Astrocyte (in vitro differentiated cells and primary cell): ENCODE measurements at regions not wholly inside any gene's neighbourhood (a gene's known extent, or its start where the extent isn't known, plus 50 kb on each side); places are given as distances from the start of the nearest gene placed in this dataset.
A peak's percentile ranks its signal among the peaks of the same experiment; 100 is the strongest.

Experiments used
- DNase-seq: peaks from one replicate; pipeline ENCODE4 v3.0.0-alpha.2; 2010; ENCODE audit warnings: low read depth
- FAIRE-seq: peaks from 2 replicates; lab custom pipeline; 2011; peaks lifted over from hg19 to GRCh38; lab: Jason Lieb, UNC
- H2AFZ ChIP-seq: 2 replicates; pipeline ENCODE4 v1.6.0; 2012; ENCODE audit warnings: low read depth, low read length, inconsistent platforms
- H3K27ac ChIP-seq: 2 replicates; pipeline ENCODE4 v1.5.1; 2011; ENCODE audit warnings: low read depth, low read length, inconsistent platforms
- H3K27me3 ChIP-seq: 2 replicates; pipeline ENCODE4 v1.6.0; 2011; ENCODE audit warnings: low read length, inconsistent platforms; ENCODE audit not compliant: insufficient read depth
- H3K36me3 ChIP-seq: 2 replicates; pipeline ENCODE4 v1.5.1; 2011; ENCODE audit warnings: low read length, inconsistent platforms; ENCODE audit not compliant: insufficient read depth
- H3K4me1 ChIP-seq: 2 replicates; pipeline ENCODE4 v1.5.1; 2011; ENCODE audit warnings: low read length, inconsistent platforms; ENCODE audit not compliant: insufficient read depth
- H3K4me2 ChIP-seq: 2 replicates; pipeline ENCODE4 v1.6.0; 2012; ENCODE audit warnings: low read length, inconsistent platforms
- H3K4me3 ChIP-seq: 2 replicates; pipeline ENCODE4 v1.5.1; 2011; ENCODE audit warnings: low read depth, mild to moderate bottlenecking, low read length, inconsistent platforms; ENCODE audit not compliant: insufficient read depth
- H3K79me2 ChIP-seq: 2 replicates; pipeline ENCODE4 v1.6.0; 2012; ENCODE audit warnings: mild to moderate bottlenecking, low read length, inconsistent platforms; ENCODE audit not compliant: insufficient read depth
- H3K9ac ChIP-seq: 2 replicates; pipeline ENCODE4 v1.6.0; 2012; ENCODE audit warnings: mild to moderate bottlenecking, low read length, inconsistent platforms
- H3K9me3 ChIP-seq: 2 replicates; pipeline ENCODE4 v1.5.1; 2012; ENCODE audit warnings: low read depth, mild to moderate bottlenecking, low read length, inconsistent platforms; ENCODE audit not compliant: insufficient read depth
- H4K20me1 ChIP-seq: 2 replicates; pipeline ENCODE4 v1.6.0; 2012; ENCODE audit warnings: low read length, inconsistent platforms; ENCODE audit not compliant: insufficient read depth
- H3K27ac Mint-ChIP-seq: one replicate; pipeline ENCODE4 v1.8.0; 2021; ENCODE audit warnings: mild to moderate bottlenecking, mixed read lengths; ENCODE audit not compliant: unreplicated experiment
- H3K27me3 Mint-ChIP-seq: one replicate; pipeline ENCODE4 v1.8.0; 2021; ENCODE audit warnings: low read depth, mixed read lengths; ENCODE audit not compliant: unreplicated experiment
- H3K36me3 Mint-ChIP-seq: one replicate; pipeline ENCODE4 v1.8.0; 2021; ENCODE audit warnings: low read depth, mixed read lengths; ENCODE audit not compliant: unreplicated experiment
- H3K4me1 Mint-ChIP-seq: one replicate; pipeline ENCODE4 v1.8.0; 2021; ENCODE audit warnings: low read depth, mixed read lengths; ENCODE audit not compliant: unreplicated experiment
- H3K4me3 Mint-ChIP-seq: one replicate; pipeline ENCODE4 v1.8.0; 2021; ENCODE audit warnings: mild to moderate bottlenecking, moderate library complexity, mixed read lengths; ENCODE audit not compliant: unreplicated experiment
- H3K9me3 Mint-ChIP-seq: one replicate; pipeline ENCODE4 v1.8.0; 2021; ENCODE audit warnings: mild to moderate bottlenecking, mixed read lengths; ENCODE audit not compliant: unreplicated experiment
- CTCF ChIP-seq: IDR thresholded peaks from 2 replicates; pipeline ENCODE4 v1.5.1; 2011; ENCODE audit warnings: low read depth, mild to moderate bottlenecking, inconsistent platforms, low read length, moderate library complexity; ENCODE audit not compliant: insufficient read depth
- EZH2 ChIP-seq: IDR thresholded peaks from 2 replicates; pipeline ENCODE4 v1.6.1; 2012; ENCODE audit warnings: mild to moderate bottlenecking, low read length, inconsistent platforms; ENCODE audit not compliant: insufficient read depth

- TF ChIP-seq CTCF (no peak), EZH2 (no peak)
- H3K4me3 Mint-ChIP-seq: no peak overlapping the region
- no peaks in the 10 kb centered on the region for H3K9me3 Mint-ChIP-seq
- Histone ChIP-seq H3K27ac (no peak overlapping the region), H3K36me3 (no peaks in the 10 kb centered on the region), H3K4me2 (no peak overlapping the region), H3K4me3 (no peak overlapping the region), H3K27me3 (no peaks in the 10 kb centered on the region), H3K9ac (no peak overlapping the region), H3K9me3 (no peaks in the 10 kb centered on the region), H3K79me2 (no peaks in the 10 kb centered on the region), H4K20me1 (no peaks in the 10 kb centered on the region), H2AFZ (no peak overlapping the region), H3K4me1 (peaks cover 6% of the 10 kb centered on the region)
- no peaks in the 10 kb centered on the region for H3K27me3 Mint-ChIP-seq
- no peak for DNase-seq
- H3K36me3 Mint-ChIP-seq: no peaks in the 10 kb centered on the region
- H3K4me1 Mint-ChIP-seq: peaks cover 12% of the 10 kb centered on the region
- FAIRE-seq: no peak
- H3K27ac Mint-ChIP-seq: no peak overlapping the region
Observed at GRCh38 chr1:219081943-219082925, 91.4 kb upstream of the LYPLAL1 start.

DNA sequence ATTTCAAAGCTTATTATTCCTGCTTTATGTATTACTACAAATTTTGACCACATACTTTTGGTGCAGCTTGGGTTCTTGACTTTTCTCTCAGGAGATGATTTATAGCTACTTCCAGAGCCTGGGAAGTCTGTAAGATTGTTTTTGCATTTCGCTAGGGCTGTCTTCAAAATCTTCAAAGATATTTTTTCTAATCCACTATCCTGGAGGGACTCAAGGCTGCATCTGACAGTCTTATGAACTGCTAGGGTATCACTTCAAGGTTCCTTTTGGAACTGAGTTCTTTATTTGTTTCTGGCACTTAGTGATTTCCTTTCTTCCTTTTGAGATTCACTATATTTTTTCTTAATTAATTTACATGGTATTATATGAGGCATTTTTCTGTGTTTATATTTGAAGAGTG lies 90.0 kb upstream of the LYPLAL1 start:
- H4K20me1 ChIP-seq: no peaks in the 10 kb centered on the region
- TF ChIP-seq CTCF (no peak), EZH2 (no peak)
- no peak overlapping the region for H3K4me2 ChIP-seq
- H3K9me3 ChIP-seq: no peaks in the 10 kb centered on the region
- H3K27me3 ChIP-seq: no peaks in the 10 kb centered on the region
- Mint-ChIP-seq H3K36me3 (no peaks in the 10 kb centered on the region), H3K27me3 (no peaks in the 10 kb centered on the region), H3K27ac (no peak overlapping the region), H3K4me3 (no peak overlapping the region), H3K9me3 (no peaks in the 10 kb centered on the region), H3K4me1 (peaks cover 18% of the 10 kb centered on the region)
- DNase-seq (no peak), FAIRE-seq (no peak)
- no peaks in the 10 kb centered on the region for H3K36me3 ChIP-seq
- no peak overlapping the region for H3K27ac ChIP-seq
- no peak overlapping the region for H3K9ac ChIP-seq
- H3K79me2 ChIP-seq: no peaks in the 10 kb centered on the region
- H3K4me1 ChIP-seq: peaks cover 9% of the 10 kb centered on the region
- H2AFZ ChIP-seq: no peak overlapping the region
- H3K4me3 ChIP-seq: no peak overlapping the region

GRCh38 chr1:219085082-219085481 lies 88.6 kb upstream of the LYPLAL1 start:
- no peak overlapping the region for H3K9ac ChIP-seq
- H3K4me2 ChIP-seq: no peak overlapping the region
- no peaks in the 10 kb centered on the region for H4K20me1 ChIP-seq
- no peak overlapping the region for H3K4me3 Mint-ChIP-seq
- TF ChIP-seq CTCF (no peak), EZH2 (no peak)
- peaks cover 15% of the 10 kb centered on the region for H3K4me1 ChIP-seq
- peak overlapping the region; percentile 16 for H3K27ac ChIP-seq
- FAIRE-seq (peak; percentile 95), DNase-seq (peak; percentile 86)
- H3K27ac Mint-ChIP-seq: no peak overlapping the region
- no peaks in the 10 kb centered on the region for H3K27me3 Mint-ChIP-seq
- no peaks in the 10 kb centered on the region for H3K79me2 ChIP-seq
- H3K36me3 Mint-ChIP-seq: no peaks in the 10 kb centered on the region
- H3K9me3 Mint-ChIP-seq: no peaks in the 10 kb centered on the region
- H3K4me3 ChIP-seq: no peak overlapping the region
- no peaks in the 10 kb centered on the region for H3K36me3 ChIP-seq
- H3K4me1 Mint-ChIP-seq: peaks cover 32% of the 10 kb centered on the region
- no peak overlapping the region for H2AFZ ChIP-seq
- no peaks in the 10 kb centered on the region for H3K27me3 ChIP-seq
- no peaks in the 10 kb centered on the region for H3K9me3 ChIP-seq
